ENCODE measurements at regions not wholly inside any gene's neighbourhood (a gene's known extent, or its start where the extent isn't known, plus 50 kb on each side); places are given as distances from the start of the nearest gene placed in this dataset.
"Not testable (repeated sequence)": the region's sequence is repeated elsewhere in the genome, so short reads cannot be mapped to it uniquely, and the experiment has no call there.

DNA sequence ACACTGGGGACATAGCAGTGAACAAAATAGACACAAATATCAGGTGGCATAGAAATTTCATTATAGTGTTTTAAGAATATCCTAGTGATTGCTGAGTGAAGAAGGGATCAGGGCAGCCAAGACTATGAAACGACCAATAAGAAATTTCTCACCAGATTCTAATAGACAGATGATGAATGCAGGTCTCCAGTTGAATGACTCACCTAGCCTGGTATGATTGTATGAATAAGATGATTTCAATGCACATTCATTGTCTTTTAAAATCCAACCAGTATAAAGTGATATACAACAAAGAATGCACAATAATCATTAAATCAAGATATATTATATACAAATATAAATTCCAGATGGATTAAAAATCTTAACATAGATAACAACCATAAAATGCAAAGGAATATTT, 124.5 kb upstream of the TENT5A start:
- no peak overlapping the region for H3K27ac Mint-ChIP-seq
- H3K4me3 Mint-ChIP-seq (ENCODE audit: low read depth): no peak overlapping the region
- no peaks in the 10 kb centered on the region for H3K27me3 Mint-ChIP-seq (ENCODE audit: low read depth)
- H3K9me3 Mint-ChIP-seq: peaks cover 12% of the 10 kb centered on the region
- no peaks in the 10 kb centered on the region for H3K36me3 Mint-ChIP-seq (ENCODE audit: low read depth)
- intact Hi-C loops (cut with micrococcal nuclease): no loop called here
- no peak for DNase-seq (ENCODE audit: low spot score)
- no peaks in the 10 kb centered on the region for H3K4me1 Mint-ChIP-seq (ENCODE audit: low read depth)

DNA sequence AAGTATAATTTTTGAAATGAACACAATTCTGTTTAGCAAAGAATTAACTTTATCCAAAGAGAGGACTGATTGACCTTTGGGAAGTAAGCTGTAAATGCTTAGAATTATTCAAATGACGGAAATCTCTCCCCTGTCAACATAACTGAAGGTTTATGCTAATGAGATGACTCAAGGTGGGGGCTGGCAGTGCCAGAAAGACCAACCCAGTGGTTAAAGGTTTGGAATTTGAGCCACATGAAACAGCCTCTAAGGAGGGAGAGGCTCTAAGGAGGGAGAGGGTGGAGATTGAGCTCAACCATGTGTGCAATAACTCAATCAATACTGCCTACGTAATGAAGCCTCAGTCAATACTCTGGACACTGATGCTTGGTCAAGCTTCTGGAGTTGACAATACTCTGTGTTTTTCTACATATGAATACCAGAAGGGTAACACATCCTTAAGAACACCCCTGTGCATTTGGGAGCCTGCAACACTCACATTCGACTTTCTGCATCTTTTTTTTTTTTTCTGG, 123.4 kb upstream of the TENT5A start:
- Mint-ChIP-seq H3K4me3 (ENCODE audit: low read depth) (no peak overlapping the region), H3K9me3 (peaks cover 17% of the 10 kb centered on the region), H3K27ac (no peak overlapping the region), H3K27me3 (ENCODE audit: low read depth) (no peaks in the 10 kb centered on the region), H3K4me1 (ENCODE audit: low read depth) (no peaks in the 10 kb centered on the region), H3K36me3 (ENCODE audit: low read depth) (no peaks in the 10 kb centered on the region)
- intact Hi-C loops (cut with micrococcal nuclease): no loop called here
- no peak for DNase-seq (ENCODE audit: low spot score)

GRCh38 chr6:81869749-81870508, 117.4 kb upstream of the TENT5A start:
- H3K4me3 Mint-ChIP-seq (ENCODE audit: low read depth); intact Hi-C loops (cut with micrococcal nuclease); H3K36me3 Mint-ChIP-seq (ENCODE audit: low read depth); H3K27me3 Mint-ChIP-seq (ENCODE audit: low read depth); H3K4me1 Mint-ChIP-seq (ENCODE audit: low read depth); DNase-seq (ENCODE audit: low spot score); H3K27ac Mint-ChIP-seq: not testable (repeated sequence)
- H3K9me3 Mint-ChIP-seq: peaks cover 17% of the 10 kb centered on the region

DNA sequence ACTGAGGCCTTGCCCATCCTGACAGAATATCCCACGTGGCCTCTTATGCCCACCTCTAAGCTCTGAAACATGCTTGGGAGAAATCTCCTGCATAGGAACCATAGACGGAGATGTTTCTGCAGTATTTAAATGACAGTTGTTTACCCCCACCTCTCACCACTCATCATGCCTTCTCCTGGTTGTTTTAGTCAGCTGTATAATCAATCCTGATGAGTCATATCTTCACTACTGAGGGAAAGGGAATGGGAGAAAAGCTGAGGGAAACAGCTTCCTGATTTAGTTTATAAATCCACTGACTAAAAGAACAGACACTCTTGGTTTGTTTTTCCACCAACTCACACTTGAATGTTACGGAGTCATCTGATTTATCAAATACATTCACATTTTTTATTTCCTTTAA, 113.2 kb upstream of the TENT5A start:
- no peaks in the 10 kb centered on the region for H3K36me3 Mint-ChIP-seq (ENCODE audit: low read depth)
- no peaks in the 10 kb centered on the region for H3K9me3 Mint-ChIP-seq
- intact Hi-C loops (cut with micrococcal nuclease): no loop called here

DNA sequence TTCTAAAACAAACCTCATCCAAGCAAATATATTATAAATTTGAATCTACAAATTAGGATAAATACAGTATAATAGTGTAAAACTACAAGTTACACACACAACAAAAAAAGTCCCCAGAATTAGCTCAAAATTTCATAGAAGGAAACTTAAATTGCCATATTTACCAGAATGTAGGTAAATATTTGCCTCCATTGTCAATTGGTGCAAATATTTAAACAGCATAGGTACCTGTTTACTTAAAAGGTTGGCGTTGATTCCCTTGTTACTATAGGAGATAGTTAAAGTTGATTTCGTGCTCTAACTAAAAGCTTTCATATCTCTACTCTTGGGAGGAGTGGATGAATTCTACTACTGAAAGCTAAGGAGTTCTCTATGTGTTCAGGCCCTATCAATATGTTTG, 111.6 kb upstream of the TENT5A start:
- intact Hi-C loops (cut with micrococcal nuclease): no loop called here
- Mint-ChIP-seq H3K4me1 (ENCODE audit: low read depth) (no peaks in the 10 kb centered on the region), H3K27ac (no peak overlapping the region), H3K4me3 (ENCODE audit: low read depth) (no peak overlapping the region), H3K27me3 (ENCODE audit: low read depth) (no peaks in the 10 kb centered on the region), H3K36me3 (ENCODE audit: low read depth) (no peaks in the 10 kb centered on the region), H3K9me3 (no peaks in the 10 kb centered on the region)
- no peak for DNase-seq (ENCODE audit: low spot score)

More for the DNA sequence above, 113.2 kb upstream of the TENT5A start:
- no peak for DNase-seq (ENCODE audit: low spot score)
- Mint-ChIP-seq H3K27ac (no peak overlapping the region), H3K4me1 (ENCODE audit: low read depth) (no peaks in the 10 kb centered on the region), H3K27me3 (ENCODE audit: low read depth) (no peaks in the 10 kb centered on the region), H3K4me3 (ENCODE audit: low read depth) (no peak overlapping the region)

DNA sequence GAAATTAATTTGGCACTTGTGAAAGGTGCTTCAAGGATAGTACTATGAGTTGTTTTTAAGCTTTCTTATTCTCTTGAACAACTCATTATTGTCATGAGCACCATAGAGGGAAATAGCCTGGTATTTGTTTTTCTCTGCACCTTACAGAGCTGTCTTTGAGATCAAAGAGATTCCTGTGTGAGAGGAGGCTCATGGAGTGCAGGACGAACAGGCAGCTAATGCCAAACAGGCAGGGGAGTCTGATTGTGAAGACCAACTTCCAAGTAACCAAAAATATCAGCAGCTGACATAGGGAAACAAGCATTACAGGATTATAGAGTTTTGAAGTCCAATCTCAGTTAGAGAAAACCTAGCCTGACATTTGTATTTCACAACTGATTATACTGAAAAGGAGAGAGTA, 110.6 kb upstream of the TENT5A start:
- intact Hi-C loops (cut with micrococcal nuclease): no loop called here
- no peak for DNase-seq (ENCODE audit: low spot score)
- Mint-ChIP-seq H3K4me3 (ENCODE audit: low read depth) (no peak overlapping the region), H3K9me3 (no peaks in the 10 kb centered on the region), H3K27me3 (ENCODE audit: low read depth) (no peaks in the 10 kb centered on the region), H3K27ac (no peak overlapping the region), H3K4me1 (ENCODE audit: low read depth) (no peaks in the 10 kb centered on the region), H3K36me3 (ENCODE audit: low read depth) (no peaks in the 10 kb centered on the region)

DNA sequence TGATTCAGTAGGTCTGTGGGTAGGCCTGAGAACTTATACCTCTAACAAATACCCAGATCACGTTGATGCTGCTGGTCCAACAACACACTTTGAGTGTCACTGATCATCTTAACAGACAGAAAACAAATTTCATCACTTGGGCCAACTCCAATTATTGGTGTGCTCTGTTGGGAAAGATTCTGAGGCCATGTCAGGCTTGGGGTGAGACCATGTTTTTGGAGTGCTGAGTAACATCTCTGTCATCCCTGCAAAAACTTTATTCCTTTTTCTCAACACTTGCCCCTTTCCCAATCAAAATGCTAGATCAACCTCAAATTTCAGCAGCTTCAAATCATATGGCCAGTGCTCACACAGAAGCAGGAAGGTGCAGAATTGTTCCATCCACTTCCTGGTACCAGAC, 108.8 kb upstream of the TENT5A start:
- Mint-ChIP-seq H3K27me3 (ENCODE audit: low read depth) (no peaks in the 10 kb centered on the region), H3K36me3 (ENCODE audit: low read depth) (no peaks in the 10 kb centered on the region), H3K4me3 (ENCODE audit: low read depth) (no peak overlapping the region), H3K27ac (no peak overlapping the region), H3K9me3 (no peaks in the 10 kb centered on the region), H3K4me1 (ENCODE audit: low read depth) (no peaks in the 10 kb centered on the region)
- no peak for DNase-seq (ENCODE audit: low spot score)
- intact Hi-C loops (cut with micrococcal nuclease): no loop called here

GRCh38 chr6:81859884-81860283, 107.4 kb upstream of the TENT5A start:
- H3K4me3 Mint-ChIP-seq (ENCODE audit: low read depth): no peak overlapping the region
- H3K27ac Mint-ChIP-seq: no peak overlapping the region
- H3K4me1 Mint-ChIP-seq (ENCODE audit: low read depth): no peaks in the 10 kb centered on the region
- H3K27me3 Mint-ChIP-seq (ENCODE audit: low read depth): no peaks in the 10 kb centered on the region
- H3K36me3 Mint-ChIP-seq (ENCODE audit: low read depth): no peaks in the 10 kb centered on the region
- H3K9me3 Mint-ChIP-seq: no peaks in the 10 kb centered on the region
- intact Hi-C loops (cut with micrococcal nuclease): no loop called here
- no peak for DNase-seq (ENCODE audit: low spot score)

- intact Hi-C loops (cut with micrococcal nuclease): no loop called here
- Mint-ChIP-seq H3K4me3 (ENCODE audit: low read depth) (no peak overlapping the region), H3K27me3 (ENCODE audit: low read depth) (no peaks in the 10 kb centered on the region), H3K4me1 (ENCODE audit: low read depth) (no peaks in the 10 kb centered on the region), H3K9me3 (no peaks in the 10 kb centered on the region), H3K27ac (no peak overlapping the region), H3K36me3 (ENCODE audit: low read depth) (no peaks in the 10 kb centered on the region)
- no peak for DNase-seq (ENCODE audit: low spot score)
Observed at GRCh38 chr6:81857812-81858211, 105.3 kb upstream of the TENT5A start.

- Mint-ChIP-seq H3K27me3 (ENCODE audit: low read depth) (no peaks in the 10 kb centered on the region), H3K36me3 (ENCODE audit: low read depth) (no peaks in the 10 kb centered on the region), H3K9me3 (no peaks in the 10 kb centered on the region), H3K27ac (no peak overlapping the region), H3K4me1 (ENCODE audit: low read depth) (no peaks in the 10 kb centered on the region), H3K4me3 (ENCODE audit: low read depth) (no peak overlapping the region)
- DNase-seq (ENCODE audit: low spot score): no peak
- intact Hi-C loops (cut with micrococcal nuclease): no loop called here
Observed at GRCh38 chr6:81856872-81857271, 104.4 kb upstream of the TENT5A start.

GRCh38 chr6:81854474-81854873, 102.0 kb upstream of the TENT5A start:
- H3K4me1 Mint-ChIP-seq (ENCODE audit: low read depth): no peaks in the 10 kb centered on the region
- H3K36me3 Mint-ChIP-seq (ENCODE audit: low read depth): no peaks in the 10 kb centered on the region
- no peak overlapping the region for H3K4me3 Mint-ChIP-seq (ENCODE audit: low read depth)
- no peak overlapping the region for H3K27ac Mint-ChIP-seq
- intact Hi-C loops (cut with micrococcal nuclease): no loop called here
- no peaks in the 10 kb centered on the region for H3K27me3 Mint-ChIP-seq (ENCODE audit: low read depth)
- no peaks in the 10 kb centered on the region for H3K9me3 Mint-ChIP-seq
- no peak for DNase-seq (ENCODE audit: low spot score)

DNA sequence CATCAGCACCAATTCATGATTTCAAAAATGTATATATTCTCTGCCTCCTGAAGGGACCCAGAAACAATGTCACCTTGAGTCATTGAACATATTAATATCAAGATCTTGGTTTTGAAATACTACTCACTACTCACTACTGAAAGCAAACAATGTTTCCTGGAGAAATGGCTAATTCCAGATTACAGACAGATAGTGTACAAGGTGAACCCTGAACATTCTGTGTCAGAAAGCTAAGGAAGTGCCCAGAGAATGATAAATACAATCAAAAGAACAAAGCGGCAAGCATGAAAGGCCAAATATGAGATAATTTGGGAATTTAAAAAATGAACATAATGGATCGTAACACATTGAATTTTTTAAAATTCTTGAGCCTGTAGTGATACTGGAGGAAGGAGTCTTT, 101.5 kb upstream of the TENT5A start:
- no peaks in the 10 kb centered on the region for H3K4me1 Mint-ChIP-seq (ENCODE audit: low read depth)
- no peaks in the 10 kb centered on the region for H3K36me3 Mint-ChIP-seq (ENCODE audit: low read depth)
- no peak for DNase-seq (ENCODE audit: low spot score)
- no peaks in the 10 kb centered on the region for H3K27me3 Mint-ChIP-seq (ENCODE audit: low read depth)
- no peak overlapping the region for H3K4me3 Mint-ChIP-seq (ENCODE audit: low read depth)
- no peak overlapping the region for H3K27ac Mint-ChIP-seq
- intact Hi-C loops (cut with micrococcal nuclease): no loop called here
- no peaks in the 10 kb centered on the region for H3K9me3 Mint-ChIP-seq

DNA sequence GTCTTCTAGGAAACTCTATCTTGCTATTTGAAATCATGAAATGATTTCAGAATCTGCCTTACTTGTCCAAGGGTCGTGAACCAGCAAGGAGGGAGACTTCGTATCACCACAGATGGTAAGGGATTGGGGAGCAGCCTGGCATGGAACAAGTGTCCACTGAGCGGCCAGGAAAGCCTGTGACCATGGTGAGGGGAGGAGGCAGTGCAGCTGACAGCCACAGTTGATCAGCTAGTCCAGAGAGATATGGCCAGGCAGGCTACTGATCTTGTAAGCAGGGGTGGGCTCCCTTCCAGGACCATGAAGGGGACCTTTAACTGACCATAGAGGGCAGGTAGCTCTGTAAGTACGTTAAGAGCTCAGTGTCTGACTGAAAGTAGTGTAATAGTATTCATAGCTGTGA, 96.8 kb upstream of the TENT5A start:
- H3K27ac Mint-ChIP-seq: no peak overlapping the region
- no peaks in the 10 kb centered on the region for H3K9me3 Mint-ChIP-seq
- no peak overlapping the region for H3K4me3 Mint-ChIP-seq (ENCODE audit: low read depth)
- no peaks in the 10 kb centered on the region for H3K36me3 Mint-ChIP-seq (ENCODE audit: low read depth)
- DNase-seq (ENCODE audit: low spot score): no peak
- intact Hi-C loops (cut with micrococcal nuclease): no loop called here
- H3K27me3 Mint-ChIP-seq (ENCODE audit: low read depth): no peaks in the 10 kb centered on the region
- H3K4me1 Mint-ChIP-seq (ENCODE audit: low read depth): no peaks in the 10 kb centered on the region

DNA sequence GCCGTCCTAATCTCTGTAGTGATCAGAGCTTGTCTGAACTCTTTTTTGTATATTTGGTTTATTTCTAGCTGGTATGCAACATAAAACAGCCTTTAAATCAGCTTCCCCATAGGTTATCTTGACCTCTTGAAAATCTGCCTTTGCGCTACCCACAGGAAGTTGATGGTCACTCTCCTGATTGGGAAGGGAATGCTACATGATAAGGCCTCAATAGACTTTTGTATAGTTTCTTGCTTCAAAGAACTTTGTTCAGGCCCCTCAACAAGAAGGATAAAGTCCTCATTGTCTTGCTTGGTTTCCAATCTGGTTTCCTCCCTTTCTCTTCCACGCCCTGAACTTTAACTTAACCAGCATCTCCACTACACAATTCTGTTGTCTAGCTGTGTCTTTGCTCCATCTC, 95.4 kb upstream of the TENT5A start:
- no peaks in the 10 kb centered on the region for H3K27me3 Mint-ChIP-seq (ENCODE audit: low read depth)
- H3K27ac Mint-ChIP-seq: no peak overlapping the region
- H3K36me3 Mint-ChIP-seq (ENCODE audit: low read depth): no peaks in the 10 kb centered on the region
- H3K9me3 Mint-ChIP-seq: no peaks in the 10 kb centered on the region
- intact Hi-C loops (cut with micrococcal nuclease): no loop called here
- no peak for DNase-seq (ENCODE audit: low spot score)
- H3K4me1 Mint-ChIP-seq (ENCODE audit: low read depth): no peaks in the 10 kb centered on the region
- H3K4me3 Mint-ChIP-seq (ENCODE audit: low read depth): no peak overlapping the region
